ENCODE measurements at regions not wholly inside any gene's neighbourhood (a gene's known extent, or its start where the extent isn't known, plus 50 kb on each side); places are given as distances from the start of the nearest gene placed in this dataset.

GRCh38 chr12:65667932-65668331 lies 156.4 kb upstream of the HMGA2 start:
- DNase-seq (ENCODE audit: low read depth, low spot score): no peak
- Mint-ChIP-seq H3K4me3 (no peak overlapping the region), H3K4me1 (peaks cover 8% of the 10 kb centered on the region), H3K9me3 (peaks cover 13% of the 10 kb centered on the region), H3K36me3 (ENCODE audit: low read depth) (peaks cover 10% of the 10 kb centered on the region), H3K27me3 (ENCODE audit: low read depth) (peaks cover 2% of the 10 kb centered on the region), H3K27ac (ENCODE audit: unreplicated experiment) (no peak overlapping the region)
- TF ChIP-seq CTCF (conservative IDR thresholded peaks at IDR 0.05): no peak

- no peaks in the 10 kb centered on the region for H3K27me3 Mint-ChIP-seq (ENCODE audit: low read depth)
- no peak for DNase-seq (ENCODE audit: low read depth, low spot score)
- H3K27ac Mint-ChIP-seq (ENCODE audit: unreplicated experiment): no peak overlapping the region
- peaks cover 4% of the 10 kb centered on the region for H3K36me3 Mint-ChIP-seq (ENCODE audit: low read depth)
- peaks cover 8% of the 10 kb centered on the region for H3K4me1 Mint-ChIP-seq
- no peak overlapping the region for H3K4me3 Mint-ChIP-seq
- H3K9me3 Mint-ChIP-seq: peaks cover 8% of the 10 kb centered on the region
- TF ChIP-seq CTCF (conservative IDR thresholded peaks at IDR 0.05): no peak
These were observed 155.1 kb upstream of the HMGA2 start for GRCh38 chr12:65668981-65669695.

- no peaks in the 10 kb centered on the region for H3K27me3 Mint-ChIP-seq (ENCODE audit: low read depth)
- no peak for TF ChIP-seq CTCF (conservative IDR thresholded peaks at IDR 0.05)
- no peak overlapping the region for H3K27ac Mint-ChIP-seq (ENCODE audit: unreplicated experiment)
- no peaks in the 10 kb centered on the region for H3K9me3 Mint-ChIP-seq
- H3K4me1 Mint-ChIP-seq: peaks cover 8% of the 10 kb centered on the region
- no peaks in the 10 kb centered on the region for H3K36me3 Mint-ChIP-seq (ENCODE audit: low read depth)
- no peak for DNase-seq (ENCODE audit: low read depth, low spot score)
- H3K4me3 Mint-ChIP-seq: no peak overlapping the region
These were observed 153.5 kb upstream of the HMGA2 start for GRCh38 chr12:65670775-65671174.

GRCh38 chr12:65672441-65672840 lies 151.8 kb upstream of the HMGA2 start:
- no peaks in the 10 kb centered on the region for H3K36me3 Mint-ChIP-seq (ENCODE audit: low read depth)
- no peak for TF ChIP-seq CTCF (conservative IDR thresholded peaks at IDR 0.05)
- H3K4me3 Mint-ChIP-seq: no peak overlapping the region
- H3K27me3 Mint-ChIP-seq (ENCODE audit: low read depth): no peaks in the 10 kb centered on the region
- no peak overlapping the region for H3K27ac Mint-ChIP-seq (ENCODE audit: unreplicated experiment)
- no peaks in the 10 kb centered on the region for H3K9me3 Mint-ChIP-seq
- no peak for DNase-seq (ENCODE audit: low read depth, low spot score)
- H3K4me1 Mint-ChIP-seq: peaks cover 8% of the 10 kb centered on the region

- no peak for DNase-seq (ENCODE audit: low read depth, low spot score)
- TF ChIP-seq CTCF (conservative IDR thresholded peaks at IDR 0.05): no peak
- H3K27me3 Mint-ChIP-seq (ENCODE audit: low read depth): no peaks in the 10 kb centered on the region
- H3K4me3 Mint-ChIP-seq: no peak overlapping the region
- peaks cover 2% of the 10 kb centered on the region for H3K4me1 Mint-ChIP-seq
- no peak overlapping the region for H3K27ac Mint-ChIP-seq (ENCODE audit: unreplicated experiment)
- peaks cover 2% of the 10 kb centered on the region for H3K9me3 Mint-ChIP-seq
- H3K36me3 Mint-ChIP-seq (ENCODE audit: low read depth): no peaks in the 10 kb centered on the region
These were observed 151.1 kb upstream of the HMGA2 start for GRCh38 chr12:65673156-65673690.

All from neural crest cell (in vitro differentiated cells).